SK-N-SH (cell line): ENCODE measurements at regions not wholly inside any gene's neighbourhood (a gene's known extent, or its start where the extent isn't known, plus 50 kb on each side); places are given as distances from the start of the nearest gene placed in this dataset.

Experiments used
- CTCF ChIA-PET: fragments of 300-600, 350-600 bp; formaldehyde crosslinking; extraction: SDS; loops from one replicate; lab custom pipeline; 2021; lab: Yijun Ruan, JAX
- POLR2A ChIA-PET: fragments of 350-600 bp; sonication (Branson Sonifier 250); formaldehyde crosslinking; extraction: SDS; loops from one replicate; lab custom pipeline; 2020; ENCODE audit warnings: antibody characterized with exemption, inconsistent platforms; lab: Yijun Ruan, JAX
- DNase-seq: peaks from one replicate; pipeline ENCODE4 v3.0.0; 2012
- H2AFZ ChIP-seq: fragments of 200-600 bp; sonication (generic); 2 replicates; pipeline ENCODE4 v1.8.1; 2016; ENCODE audit warnings: antibody characterized with exemption, mild to moderate bottlenecking, low read depth
- H3F3A ChIP-seq: fragments of 200-600 bp; sonication (generic); replicated peaks from 2 replicates; pipeline ENCODE3; 2016; ENCODE audit warnings: antibody characterized with exemption, mild to moderate bottlenecking; ENCODE audit not compliant: insufficient read depth
- H3K27ac ChIP-seq, 2 experiments: fragments of 200-500 bp in 1 of 2; fragments of 200-600 bp in 1 of 2; sonication (Bioruptor generic) in 1 of 2; sonication (generic), shearing (Covaris generic) in 1 of 2; 2 replicates each; pipeline versions ENCODE4 v1.5.1 to v1.6.1; 2014 to 2016; ENCODE audit warnings: low read depth in 2 of 2, inconsistent platforms in 1 of 2, low read length in 1 of 2, mild to moderate bottlenecking in 1 of 2, mixed read lengths in 1 of 2
- H3K27me3 ChIP-seq: fragments of 200-600 bp; sonication (generic), shearing (Covaris generic); 2 replicates; pipeline ENCODE4 v1.6.1; 2016; ENCODE audit warnings: mixed run types; ENCODE audit not compliant: insufficient read depth
- H3K36me3 ChIP-seq, 2 experiments: fragments of 200-500 bp in 1 of 2; fragments of 200-600 bp in 1 of 2; sonication (Bioruptor generic) in 1 of 2; sonication (generic) in 1 of 2; replicated peaks in 1 of 2; 2 replicates each; pipeline versions ENCODE3 to v1.5.1; 2014 to 2016; ENCODE audit warnings: low read length in 1 of 2, mild to moderate bottlenecking in 1 of 2; ENCODE audit not compliant: insufficient read depth in 2 of 2, control insufficient read depth in 1 of 2
- H3K4me1 ChIP-seq, 2 experiments: fragments of 200-500 bp in 1 of 2; fragments of 200-600 bp in 1 of 2; sonication (Bioruptor generic) in 1 of 2; sonication (generic), shearing (Covaris generic) in 1 of 2; 2 replicates each; pipeline versions ENCODE4 v1.5.1 to v1.6.1; 2014 to 2016; ENCODE audit warnings: low read depth in 1 of 2, low read length in 1 of 2, mixed run types in 1 of 2; ENCODE audit not compliant: insufficient read depth in 2 of 2, control insufficient read depth in 1 of 2
- H3K4me2 ChIP-seq: fragments of 200-600 bp; sonication (generic), shearing (Covaris generic); 2 replicates; pipeline ENCODE4 v1.6.1; 2017; ENCODE audit warnings: mixed run types
- H3K4me3 ChIP-seq, 2 experiments: fragments of 200-500 bp in 1 of 2; fragments of 200-600 bp in 1 of 2; sonication (Bioruptor generic) in 1 of 2; sonication (generic), shearing (Covaris generic) in 1 of 2; 2 replicates each; pipeline versions ENCODE4 v1.5.1 to v1.8.1; 2014 to 2016; ENCODE audit warnings: low read depth in 2 of 2, inconsistent platforms in 1 of 2, low read length in 1 of 2, mild to moderate bottlenecking in 1 of 2, mixed read lengths in 1 of 2, moderate library complexity in 1 of 2
- H3K79me2 ChIP-seq: fragments of 200-600 bp; sonication (generic); 2 replicates; pipeline ENCODE4 v1.8.1; 2017; ENCODE audit warnings: mild to moderate bottlenecking; ENCODE audit not compliant: insufficient read depth
- H3K9ac ChIP-seq: fragments of 200-600 bp; sonication (generic); 2 replicates; pipeline ENCODE4 v1.6.1; 2017; ENCODE audit warnings: mixed run types
- H3K9me2 ChIP-seq: fragments of 200-600 bp; sonication (generic); 2 replicates; pipeline ENCODE4 v1.6.1; 2017; ENCODE audit warnings: mixed run types
- H3K9me3 ChIP-seq: fragments of 200-600 bp; sonication (generic); 2 replicates; pipeline ENCODE4 v1.6.1; 2017; ENCODE audit warnings: mixed run types, mild to moderate bottlenecking, moderate library complexity
- H4K20me1 ChIP-seq: fragments of 200-600 bp; sonication (generic); 2 replicates; pipeline ENCODE4 v1.6.1; 2017; ENCODE audit warnings: mild to moderate bottlenecking, mixed run types; ENCODE audit not compliant: insufficient read depth
- CHD2 ChIP-seq: fragments of 150-350 bp; IDR thresholded peaks from 2 replicates; pipeline ENCODE4 v1.6.1; 2018; ENCODE audit warnings: low read length; ENCODE audit not compliant: partially characterized antibody
- EP300 ChIP-seq, 2 experiments: IDR thresholded peaks; 2 replicates each; pipeline versions ENCODE4 v1.4.0 to v1.6.1; 2012; ENCODE audit warnings: borderline replicate concordance in 1 of 2, low read depth in 1 of 2, low read length in 1 of 2
- FOSL2 ChIP-seq: IDR thresholded peaks from 2 replicates; pipeline ENCODE4 v1.4.0; 2012; ENCODE audit warnings: low read depth, mild to moderate bottlenecking, moderate library complexity, borderline replicate concordance
- GABPA ChIP-seq: IDR thresholded peaks from 2 replicates; pipeline ENCODE4 v1.4.0; 2012; ENCODE audit warnings: low read depth, mild to moderate bottlenecking
- GATA2 ChIP-seq: sonication (generic); formaldehyde crosslinking; IDR thresholded peaks from 2 replicates; pipeline ENCODE4 v1.5.0; 2020; ENCODE audit warnings: mild to moderate bottlenecking, missing genetic modification reagents
- MEF2A ChIP-seq: IDR thresholded peaks from 2 replicates; pipeline ENCODE4 v1.4.0; 2012; ENCODE audit warnings: low read depth, borderline replicate concordance
- MXI1 ChIP-seq: IDR thresholded peaks from 2 replicates; pipeline ENCODE4 v1.6.1; 2012; ENCODE audit warnings: mild to moderate bottlenecking, low read depth, low read length, improper control_type of control experiment
- NFIC ChIP-seq: IDR thresholded peaks from 2 replicates; pipeline ENCODE4 v1.4.0; 2012; ENCODE audit warnings: borderline replicate concordance
- RCOR1 ChIP-seq: fragments of 150-350 bp; IDR thresholded peaks from 2 replicates; pipeline ENCODE4 v1.6.1; 2017; ENCODE audit warnings: antibody characterized with exemption, low read length
- RFX5 ChIP-seq: IDR thresholded peaks from 2 replicates; pipeline ENCODE4 v1.6.1; 2012; ENCODE audit warnings: mild to moderate bottlenecking, improper control_type of control experiment, low read length
- RXRA ChIP-seq: IDR thresholded peaks from 2 replicates; pipeline ENCODE4 v1.4.0; 2012; ENCODE audit warnings: low read depth, mild to moderate bottlenecking, borderline replicate concordance
- SMC3 ChIP-seq: IDR thresholded peaks from 2 replicates; pipeline ENCODE4 v1.6.1; 2012; ENCODE audit warnings: low read depth, low read length, improper control_type of control experiment
- TAF1 ChIP-seq: IDR thresholded peaks from 2 replicates; pipeline ENCODE4 v1.6.1; 2012; ENCODE audit warnings: low read depth, mild to moderate bottlenecking, low read length, moderate library complexity, borderline replicate concordance
- TEAD4 ChIP-seq: IDR thresholded peaks from 2 replicates; pipeline ENCODE4 v1.4.0; 2012; ENCODE audit warnings: mild to moderate bottlenecking, borderline replicate concordance; ENCODE audit not compliant: insufficient read depth
- YY1 ChIP-seq: IDR thresholded peaks from 2 replicates; pipeline ENCODE4 v1.4.0; 2012; ENCODE audit warnings: low read depth, mild to moderate bottlenecking
- WGBS: methylation state at CpG from one replicate; pipeline ENCODE4 v1.1.6; 2017; ENCODE audit warnings: low lambda C conversion rate; 5-methylcytosine and 5-hydroxymethylcytosine counted together
- TF ChIP-seq, protein P1 (sequence below): IDR thresholded peaks from 2 replicates; pipeline ENCODE4 v1.4.0; 2012; ENCODE audit warnings: low read depth
- TF ChIP-seq, protein P2 (sequence below): IDR thresholded peaks from 2 replicates; pipeline ENCODE4 v1.4.0; 2012; ENCODE audit warnings: low read depth, borderline replicate concordance
- TF ChIP-seq, protein P3 (sequence below): IDR thresholded peaks from 2 replicates; pipeline ENCODE4; 2012
- TF ChIP-seq, protein P4 (sequence below): fragments of 200-600 bp; sonication (generic); IDR thresholded peaks from 2 replicates; pipeline ENCODE4 v1.6.1; 2017; ENCODE audit warnings: antibody characterized with exemption, mild to moderate bottlenecking, moderate library complexity

DNA sequence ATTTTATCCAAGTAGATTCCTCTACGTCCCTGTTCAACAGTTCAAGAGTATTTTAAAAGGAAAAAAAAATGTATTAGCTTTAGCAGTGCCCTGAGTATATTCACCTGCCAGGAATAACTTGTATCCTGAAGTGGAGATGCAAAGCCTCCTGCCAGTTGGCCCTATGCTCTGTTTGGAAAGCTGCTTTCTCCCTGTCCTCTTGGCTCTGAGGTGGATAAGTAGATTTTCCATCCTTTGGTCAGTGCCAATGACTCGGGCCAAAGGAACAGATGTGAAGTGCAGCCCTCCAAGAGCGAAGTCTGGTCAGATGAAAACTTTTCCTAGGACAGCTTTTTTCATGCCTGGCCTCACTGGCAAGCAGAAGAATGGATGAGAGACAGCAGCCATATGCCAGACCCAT, 839.9 kb upstream of the TENM4 start:
- 8% methylated on average over 3 of the region's 3 CpGs for WGBS
- TF ChIP-seq EP300 (IDR thresholded peaks at IDR 0.05; ENCODE audit: borderline replicate concordance in 1 of 2, low read depth in 1 of 2, low read length in 1 of 2) (no peak), RXRA (no peak), RCOR1 (no peak), RFX5 (no peak), GATA2 (CRISPR knock-in tag) (no peak), TAF1 (no peak), CHD2 (no peak), NFIC (no peak), GABPA (no peak), YY1 (no peak), SMC3 (no peak), TEAD4 (no peak), MEF2A (no peak), MXI1 (no peak)
- TF ChIP-seq, protein P1, sequence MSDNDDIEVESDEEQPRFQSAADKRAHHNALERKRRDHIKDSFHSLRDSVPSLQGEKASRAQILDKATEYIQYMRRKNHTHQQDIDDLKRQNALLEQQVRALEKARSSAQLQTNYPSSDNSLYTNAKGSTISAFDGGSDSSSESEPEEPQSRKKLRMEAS, result no peak
- TF ChIP-seq, protein P2, sequence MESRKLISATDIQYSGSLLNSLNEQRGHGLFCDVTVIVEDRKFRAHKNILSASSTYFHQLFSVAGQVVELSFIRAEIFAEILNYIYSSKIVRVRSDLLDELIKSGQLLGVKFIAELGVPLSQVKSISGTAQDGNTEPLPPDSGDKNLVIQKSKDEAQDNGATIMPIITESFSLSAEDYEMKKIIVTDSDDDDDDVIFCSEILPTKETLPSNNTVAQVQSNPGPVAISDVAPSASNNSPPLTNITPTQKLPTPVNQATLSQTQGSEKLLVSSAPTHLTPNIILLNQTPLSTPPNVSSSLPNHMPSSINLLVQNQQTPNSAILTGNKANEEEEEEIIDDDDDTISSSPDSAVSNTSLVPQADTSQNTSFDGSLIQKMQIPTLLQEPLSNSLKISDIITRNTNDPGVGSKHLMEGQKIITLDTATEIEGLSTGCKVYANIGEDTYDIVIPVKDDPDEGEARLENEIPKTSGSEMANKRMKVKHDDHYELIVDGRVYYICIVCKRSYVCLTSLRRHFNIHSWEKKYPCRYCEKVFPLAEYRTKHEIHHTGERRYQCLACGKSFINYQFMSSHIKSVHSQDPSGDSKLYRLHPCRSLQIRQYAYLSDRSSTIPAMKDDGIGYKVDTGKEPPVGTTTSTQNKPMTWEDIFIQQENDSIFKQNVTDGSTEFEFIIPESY, result no peak
- TF ChIP-seq, protein P3, sequence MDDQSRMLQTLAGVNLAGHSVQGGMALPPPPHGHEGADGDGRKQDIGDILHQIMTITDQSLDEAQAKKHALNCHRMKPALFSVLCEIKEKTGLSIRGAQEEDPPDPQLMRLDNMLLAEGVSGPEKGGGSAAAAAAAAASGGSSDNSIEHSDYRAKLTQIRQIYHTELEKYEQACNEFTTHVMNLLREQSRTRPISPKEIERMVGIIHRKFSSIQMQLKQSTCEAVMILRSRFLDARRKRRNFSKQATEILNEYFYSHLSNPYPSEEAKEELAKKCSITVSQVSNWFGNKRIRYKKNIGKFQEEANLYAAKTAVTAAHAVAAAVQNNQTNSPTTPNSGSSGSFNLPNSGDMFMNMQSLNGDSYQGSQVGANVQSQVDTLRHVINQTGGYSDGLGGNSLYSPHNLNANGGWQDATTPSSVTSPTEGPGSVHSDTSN, result no peak
- H3K9me3 ChIP-seq, result no peaks in the 10 kb centered on the region
- no peaks in the 10 kb centered on the region for H3K27me3 ChIP-seq
- DNase-seq, result no peak
- ChIA-PET CTCF (no interaction called here), POLR2A (no interaction called here)
- no peaks in the 10 kb centered on the region for H3K4me1 ChIP-seq
- H2AFZ ChIP-seq, result no peak overlapping the region
- H3K4me3 ChIP-seq, result no peak overlapping the region
- H3K4me2 ChIP-seq, result no peak overlapping the region
- no peak overlapping the region for H3K9ac ChIP-seq
- no peaks in the 10 kb centered on the region for H3K36me3 ChIP-seq
- H3K79me2 ChIP-seq, result no peaks in the 10 kb centered on the region
- H3K9me2 ChIP-seq, result no peaks in the 10 kb centered on the region
- H3F3A ChIP-seq, result no peaks in the 10 kb centered on the region
- H3K27ac ChIP-seq, result no peak overlapping the region
- H4K20me1 ChIP-seq, result no peaks in the 10 kb centered on the region

DNA sequence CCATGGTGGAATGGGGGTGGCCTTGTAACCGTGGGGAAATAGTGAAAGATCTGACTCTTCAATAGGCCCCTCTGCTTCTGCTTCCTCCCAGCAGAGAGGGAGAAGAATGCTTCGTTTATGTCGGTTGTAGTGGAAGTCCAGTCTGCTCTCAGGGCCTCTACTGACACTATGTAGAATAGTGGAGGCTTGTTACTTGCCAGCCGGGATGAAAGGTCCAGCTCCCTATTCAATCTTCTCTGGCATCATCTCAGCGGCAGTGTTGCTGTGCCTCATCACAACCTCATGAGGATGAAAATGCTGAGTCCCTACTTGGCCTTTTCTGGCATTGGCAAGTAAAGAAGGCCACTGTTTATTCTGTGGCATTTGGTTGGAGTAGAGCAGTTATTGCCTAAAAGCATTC, 820.9 kb upstream of the TENM4 start:
- CTCF ChIA-PET, result no interaction called here
- no peaks in the 10 kb centered on the region for H3F3A ChIP-seq
- 27% methylated on average over 5 of the region's 5 CpGs for WGBS

More for the DNA sequence above, 820.9 kb upstream of the TENM4 start:
- Histone ChIP-seq H3K79me2 (no peaks in the 10 kb centered on the region), H3K9me2 (no peaks in the 10 kb centered on the region), H4K20me1 (no peaks in the 10 kb centered on the region), H3K4me3 (no peak overlapping the region), H2AFZ (no peak overlapping the region), H3K4me2 (no peak overlapping the region), H3K9me3 (no peaks in the 10 kb centered on the region), H3K9ac (no peak overlapping the region), H3K27ac (no peak overlapping the region), H3K4me1 (no peaks in the 10 kb centered on the region), H3K36me3 (no peaks in the 10 kb centered on the region), H3K27me3 (no peaks in the 10 kb centered on the region)
- DNase-seq, result no peak
- POLR2A ChIA-PET, result no interaction called here
- TF ChIP-seq SMC3, result no peak
- TF ChIP-seq, protein P2, result no peak
- TF ChIP-seq TEAD4, result no peak
- TF ChIP-seq, protein P4, sequence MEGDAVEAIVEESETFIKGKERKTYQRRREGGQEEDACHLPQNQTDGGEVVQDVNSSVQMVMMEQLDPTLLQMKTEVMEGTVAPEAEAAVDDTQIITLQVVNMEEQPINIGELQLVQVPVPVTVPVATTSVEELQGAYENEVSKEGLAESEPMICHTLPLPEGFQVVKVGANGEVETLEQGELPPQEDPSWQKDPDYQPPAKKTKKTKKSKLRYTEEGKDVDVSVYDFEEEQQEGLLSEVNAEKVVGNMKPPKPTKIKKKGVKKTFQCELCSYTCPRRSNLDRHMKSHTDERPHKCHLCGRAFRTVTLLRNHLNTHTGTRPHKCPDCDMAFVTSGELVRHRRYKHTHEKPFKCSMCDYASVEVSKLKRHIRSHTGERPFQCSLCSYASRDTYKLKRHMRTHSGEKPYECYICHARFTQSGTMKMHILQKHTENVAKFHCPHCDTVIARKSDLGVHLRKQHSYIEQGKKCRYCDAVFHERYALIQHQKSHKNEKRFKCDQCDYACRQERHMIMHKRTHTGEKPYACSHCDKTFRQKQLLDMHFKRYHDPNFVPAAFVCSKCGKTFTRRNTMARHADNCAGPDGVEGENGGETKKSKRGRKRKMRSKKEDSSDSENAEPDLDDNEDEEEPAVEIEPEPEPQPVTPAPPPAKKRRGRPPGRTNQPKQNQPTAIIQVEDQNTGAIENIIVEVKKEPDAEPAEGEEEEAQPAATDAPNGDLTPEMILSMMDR, result no peak
- TF ChIP-seq FOSL2, result no peak
